WERI-Rb-1 (cell line): ENCODE measurements at regions not wholly inside any gene's neighbourhood (a gene's known extent, or its start where the extent isn't known, plus 50 kb on each side); places are given as distances from the start of the nearest gene placed in this dataset.

Experiments
- DNase-seq: peaks from one replicate; pipeline ENCODE4 v3.0.0-alpha.2; 2020
- H3K27ac ChIP-seq: fragments of 250-450 bp; sonication (Bioruptor Pico); 2 replicates; pipeline ENCODE4 v1.5.1; 2020; ENCODE audit warnings: mild to moderate bottlenecking, moderate library complexity
- H3K27me3 ChIP-seq: fragments of 250-450 bp; sonication (Bioruptor Pico); 2 replicates; pipeline ENCODE4 v1.5.1; 2021; ENCODE audit warnings: mild to moderate bottlenecking, low read depth, moderate library complexity; ENCODE audit not compliant: insufficient read depth, severe bottlenecking
- H3K36me3 ChIP-seq: fragments of 250-450 bp; sonication (Bioruptor Pico); 2 replicates; pipeline ENCODE4 v1.5.1; 2020; ENCODE audit warnings: mild to moderate bottlenecking, moderate library complexity
- H3K4me3 ChIP-seq: 2 replicates; pipeline ENCODE4 v1.5.1; 2011; ENCODE audit warnings: low read depth, mild to moderate bottlenecking, control low read depth, low read length
- H3K9me3 ChIP-seq: fragments of 250-450 bp; sonication (Bioruptor Pico); 2 replicates; pipeline ENCODE4 v1.5.1; 2021; ENCODE audit warnings: mild to moderate bottlenecking, moderate library complexity; ENCODE audit not compliant: severe bottlenecking
- TF ChIP-seq, protein P1 (sequence below): IDR thresholded peaks from 2 replicates; pipeline ENCODE4 v1.5.1; 2011; ENCODE audit warnings: low read depth, mild to moderate bottlenecking, control low read depth, inconsistent platforms, low read length

DNA sequence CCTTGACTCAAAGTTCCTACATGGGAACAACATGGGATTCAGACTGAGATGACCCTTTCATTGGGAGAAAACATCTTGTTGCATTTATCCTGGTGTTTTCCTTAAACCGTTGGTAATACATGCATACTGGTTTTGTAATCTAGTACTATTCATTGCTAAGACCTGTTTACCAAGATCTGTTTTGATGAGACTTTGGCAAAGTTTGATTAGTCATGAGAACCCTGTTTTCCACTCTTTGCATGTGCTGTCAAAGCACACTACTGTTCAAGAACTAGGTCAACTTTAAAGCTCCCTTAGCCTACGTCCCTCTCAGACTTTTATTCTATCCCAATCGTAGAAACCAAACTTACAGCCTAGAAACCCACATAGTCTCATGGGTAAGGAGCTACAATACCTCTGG, 650.9 kb downstream of the GATA3 start:
- no peaks in the 10 kb centered on the region for H3K9me3 ChIP-seq
- TF ChIP-seq, protein P1, sequence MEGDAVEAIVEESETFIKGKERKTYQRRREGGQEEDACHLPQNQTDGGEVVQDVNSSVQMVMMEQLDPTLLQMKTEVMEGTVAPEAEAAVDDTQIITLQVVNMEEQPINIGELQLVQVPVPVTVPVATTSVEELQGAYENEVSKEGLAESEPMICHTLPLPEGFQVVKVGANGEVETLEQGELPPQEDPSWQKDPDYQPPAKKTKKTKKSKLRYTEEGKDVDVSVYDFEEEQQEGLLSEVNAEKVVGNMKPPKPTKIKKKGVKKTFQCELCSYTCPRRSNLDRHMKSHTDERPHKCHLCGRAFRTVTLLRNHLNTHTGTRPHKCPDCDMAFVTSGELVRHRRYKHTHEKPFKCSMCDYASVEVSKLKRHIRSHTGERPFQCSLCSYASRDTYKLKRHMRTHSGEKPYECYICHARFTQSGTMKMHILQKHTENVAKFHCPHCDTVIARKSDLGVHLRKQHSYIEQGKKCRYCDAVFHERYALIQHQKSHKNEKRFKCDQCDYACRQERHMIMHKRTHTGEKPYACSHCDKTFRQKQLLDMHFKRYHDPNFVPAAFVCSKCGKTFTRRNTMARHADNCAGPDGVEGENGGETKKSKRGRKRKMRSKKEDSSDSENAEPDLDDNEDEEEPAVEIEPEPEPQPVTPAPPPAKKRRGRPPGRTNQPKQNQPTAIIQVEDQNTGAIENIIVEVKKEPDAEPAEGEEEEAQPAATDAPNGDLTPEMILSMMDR, result no peak
- H3K27me3 ChIP-seq, result no peaks in the 10 kb centered on the region
- DNase-seq, result no peak
- H3K4me3 ChIP-seq, result no peak overlapping the region
- no peaks in the 10 kb centered on the region for H3K36me3 ChIP-seq
- H3K27ac ChIP-seq, result no peak overlapping the region

- Histone ChIP-seq H3K27ac (no peak overlapping the region), H3K36me3 (no peaks in the 10 kb centered on the region), H3K27me3 (no peaks in the 10 kb centered on the region), H3K9me3 (no peaks in the 10 kb centered on the region), H3K4me3 (no peak overlapping the region)
- TF ChIP-seq, protein P1, result no peak
- no peak for DNase-seq
Observed at GRCh38 chr10:8712656-8713055, 658.2 kb downstream of the GATA3 start.

DNA sequence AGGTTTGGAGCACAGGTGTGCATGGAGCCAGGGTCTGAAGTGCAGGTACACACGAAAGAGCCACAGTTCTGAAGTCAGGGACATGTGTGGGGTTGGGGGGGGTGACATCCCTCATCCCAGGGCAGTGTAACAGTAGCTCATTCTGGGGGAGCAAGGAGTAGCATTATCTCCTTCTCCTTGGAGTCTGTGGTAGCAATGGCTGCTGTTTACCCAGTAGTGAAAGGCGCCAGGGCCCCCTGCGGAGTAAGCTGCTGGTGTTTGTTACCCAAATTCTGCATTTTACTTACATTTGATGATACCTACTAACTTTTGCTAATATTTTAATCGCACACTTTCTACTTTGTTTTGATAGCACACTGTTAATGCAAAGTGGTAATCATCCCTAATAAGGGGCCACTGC, 665.5 kb downstream of the GATA3 start:
- TF ChIP-seq, protein P1, result no peak
- no peak overlapping the region for H3K27ac ChIP-seq
- no peaks in the 10 kb centered on the region for H3K27me3 ChIP-seq
- H3K4me3 ChIP-seq, result no peak overlapping the region
- no peaks in the 10 kb centered on the region for H3K36me3 ChIP-seq
- no peaks in the 10 kb centered on the region for H3K9me3 ChIP-seq
- DNase-seq, result no peak

DNA sequence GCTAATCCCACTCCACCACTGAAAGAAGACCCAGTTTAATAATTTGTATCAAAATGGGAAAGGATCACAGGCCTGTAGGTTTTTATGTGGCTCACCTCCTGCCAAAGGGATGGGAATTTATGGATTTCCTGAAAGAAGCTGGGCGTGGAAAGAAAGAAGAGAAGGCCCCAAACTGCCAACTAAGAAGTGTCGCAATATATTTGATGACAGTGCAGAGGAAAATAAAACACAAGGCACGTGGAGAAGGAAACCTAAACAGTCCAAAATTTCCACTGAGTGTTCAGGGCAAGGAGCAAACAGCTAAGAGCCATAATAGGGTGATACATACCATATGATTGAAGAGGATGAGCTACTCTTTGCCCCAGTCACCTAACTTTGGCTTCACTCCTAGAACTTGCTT, 667.2 kb downstream of the GATA3 start:
- no peaks in the 10 kb centered on the region for H3K27me3 ChIP-seq
- no peaks in the 10 kb centered on the region for H3K9me3 ChIP-seq
- H3K27ac ChIP-seq, result no peak overlapping the region
- DNase-seq, result no peak
- TF ChIP-seq, protein P1, result no peak
- H3K36me3 ChIP-seq, result no peaks in the 10 kb centered on the region
- H3K4me3 ChIP-seq, result no peak overlapping the region

GRCh38 chr10:8722835-8723234, 668.3 kb downstream of the GATA3 start:
- Histone ChIP-seq H3K4me3 (no peak overlapping the region), H3K27ac (no peak overlapping the region), H3K27me3 (no peaks in the 10 kb centered on the region), H3K36me3 (no peaks in the 10 kb centered on the region), H3K9me3 (no peaks in the 10 kb centered on the region)
- TF ChIP-seq, protein P1, result no peak
- no peak for DNase-seq

GRCh38 chr10:8725343-8725742, 670.9 kb downstream of the GATA3 start:
- Histone ChIP-seq H3K36me3 (no peaks in the 10 kb centered on the region), H3K27ac (no peak overlapping the region), H3K4me3 (no peak overlapping the region), H3K27me3 (peaks cover 2% of the 10 kb centered on the region), H3K9me3 (no peaks in the 10 kb centered on the region)
- no peak for DNase-seq
- TF ChIP-seq, protein P1, result no peak
